Mammary epithelial cell (primary cell): ENCODE measurements at regions not wholly inside any gene's neighbourhood (a gene's known extent, or its start where the extent isn't known, plus 50 kb on each side); places are given as distances from the start of the nearest gene placed in this dataset.

ENCODE experiments used
- CTCF ChIP-seq, 2 donors: IDR thresholded peaks in 1 of 2; conservative IDR thresholded peaks in 1 of 2; 2 replicates each; pipeline ENCODE4 v1.5.1; 2011 to 2012; ENCODE audit warnings: inconsistent platforms in 2 of 2, low read length in 2 of 2, mild to moderate bottlenecking in 2 of 2, control low read depth in 1 of 2, low read depth in 1 of 2; ENCODE audit not compliant: insufficient read depth in 1 of 2; ENCODE audit errors: extremely low read depth in 1 of 2
- EZH2 ChIP-seq: IDR thresholded peaks from 2 replicates; pipeline ENCODE4 v1.6.1; 2012; ENCODE audit warnings: low read length, inconsistent platforms, borderline replicate concordance

- TF ChIP-seq EZH2 (no peak), CTCF (conservative IDR thresholded peaks at IDR 0.05 in 1 of 2, IDR thresholded peaks at IDR 0.05 in 1 of 2; ENCODE audit: extremely low read depth in 1 of 2, insufficient read depth in 1 of 2, low read depth in 1 of 2, low read length in 2 of 2) (no peak)
These were observed 561.0 kb downstream of the INSC start for GRCh38 chr11:15675683-15676082.
